Mucosa of stomach (tissue), 1 donor: ENCODE measurements at regions not wholly inside any gene's neighbourhood (a gene's known extent, or its start where the extent isn't known, plus 50 kb on each side); places are given as distances from the start of the nearest gene placed in this dataset.
"Not testable (repeated sequence)": the region's sequence is repeated elsewhere in the genome, so short reads cannot be mapped to it uniquely, and the experiment has no call there.

Experiments
- H3K27me3 ChIP-seq: one replicate; pipeline ENCODE4 v1.7.0; 2013; ENCODE audit warnings: mild to moderate bottlenecking, low read length; ENCODE audit not compliant: control insufficient read depth, insufficient read depth
- H3K36me3 ChIP-seq: one replicate; pipeline ENCODE4 v1.7.0; 2013; ENCODE audit warnings: low read length; ENCODE audit not compliant: control insufficient read depth, insufficient read depth
- H3K4me1 ChIP-seq: one replicate; pipeline ENCODE4 v1.7.0; 2013; ENCODE audit warnings: mild to moderate bottlenecking, low read length; ENCODE audit not compliant: control insufficient read depth, insufficient read depth
- H3K4me3 ChIP-seq: one replicate; pipeline ENCODE4 v1.7.0; 2013; ENCODE audit warnings: low read length
- H3K9ac ChIP-seq: one replicate; pipeline ENCODE4 v1.7.0; 2013; ENCODE audit warnings: mild to moderate bottlenecking, low read length, moderate library complexity
- H3K9me3 ChIP-seq: one replicate; pipeline ENCODE4 v1.7.0; 2013; ENCODE audit warnings: mild to moderate bottlenecking, low read length, moderate library complexity; ENCODE audit not compliant: control insufficient read depth
- donor health status: Pancreatic carcinoma.

DNA sequence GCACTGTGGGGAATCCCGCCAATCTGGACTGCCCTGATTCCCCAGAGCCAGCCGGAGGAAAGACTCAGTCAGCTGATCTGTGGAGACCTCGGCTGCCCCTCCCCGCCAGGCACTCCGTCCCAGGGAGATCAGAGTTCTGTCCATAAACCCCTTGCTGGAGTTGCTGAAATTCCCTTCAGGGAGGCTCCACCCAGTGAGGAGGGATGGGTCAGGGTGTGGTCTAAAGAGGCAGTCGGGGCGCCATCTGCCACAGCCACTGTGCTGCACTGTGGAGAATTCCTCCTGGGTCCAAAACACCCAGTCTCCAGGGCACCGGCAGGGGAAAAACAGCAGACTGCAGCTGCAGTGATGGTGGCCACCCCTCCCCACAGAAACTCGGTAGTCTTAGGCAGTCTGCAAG is 1922.3 kb upstream of the FLRT2 start:
- Histone ChIP-seq H3K9ac (no peak overlapping the region), H3K4me1 (no peaks in the 10 kb centered on the region)

DNA sequence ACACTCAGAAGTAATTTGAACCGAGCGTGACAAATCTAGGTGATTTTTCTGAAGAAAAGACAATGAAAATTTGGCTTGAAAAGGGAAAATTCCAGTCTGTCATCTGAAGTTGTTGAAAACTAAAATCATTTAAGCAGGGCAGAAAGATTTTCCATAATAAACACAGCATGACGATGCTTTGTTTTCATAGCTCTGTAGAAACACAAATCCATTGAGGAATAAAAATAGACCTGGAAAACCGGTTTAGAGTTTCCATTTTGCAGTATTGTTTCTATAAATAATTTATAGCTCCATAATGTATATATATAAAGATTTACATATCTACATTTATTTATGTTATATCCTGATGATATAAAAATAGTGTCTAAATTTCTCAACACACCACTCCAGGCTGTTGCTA is 1918.5 kb upstream of the FLRT2 start:
- no peak overlapping the region for H3K9ac ChIP-seq
- H3K9me3 ChIP-seq = no peaks in the 10 kb centered on the region
- no peaks in the 10 kb centered on the region for H3K4me1 ChIP-seq
- no peak overlapping the region for H3K4me3 ChIP-seq
- no peaks in the 10 kb centered on the region for H3K36me3 ChIP-seq
- no peaks in the 10 kb centered on the region for H3K27me3 ChIP-seq

More for the DNA sequence above, 1922.3 kb upstream of the FLRT2 start:
- H3K9me3 ChIP-seq = no peaks in the 10 kb centered on the region
- no peaks in the 10 kb centered on the region for H3K36me3 ChIP-seq
- no peaks in the 10 kb centered on the region for H3K27me3 ChIP-seq
- H3K4me3 ChIP-seq = no peak overlapping the region

DNA sequence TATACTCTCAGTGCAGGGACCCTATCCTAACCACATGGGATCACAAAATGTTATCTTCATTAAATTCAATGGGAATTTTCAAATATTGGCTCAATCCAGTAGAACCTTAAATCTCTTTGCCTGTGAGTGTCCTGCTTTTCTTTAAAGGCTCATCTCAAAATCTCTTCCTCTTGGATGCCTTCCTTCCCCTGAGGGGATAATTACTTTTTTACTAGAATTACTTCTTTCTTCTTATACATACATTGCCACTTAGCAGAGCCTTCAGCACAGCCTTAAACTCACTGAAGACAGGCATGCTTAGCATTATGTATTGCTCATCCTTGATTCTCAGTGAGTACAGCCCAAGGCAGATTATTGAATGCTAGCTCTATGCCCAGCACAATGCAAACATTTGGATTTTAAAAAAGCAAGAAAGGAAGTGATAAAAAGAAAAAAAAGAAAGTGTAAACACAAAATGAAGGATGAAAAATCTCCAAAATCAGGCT is 1918.0 kb upstream of the FLRT2 start:
- no peaks in the 10 kb centered on the region for H3K27me3 ChIP-seq
- H3K4me3 ChIP-seq = no peak overlapping the region
- no peak overlapping the region for H3K9ac ChIP-seq
- no peaks in the 10 kb centered on the region for H3K36me3 ChIP-seq
- no peaks in the 10 kb centered on the region for H3K9me3 ChIP-seq
- H3K4me1 ChIP-seq = no peaks in the 10 kb centered on the region

DNA sequence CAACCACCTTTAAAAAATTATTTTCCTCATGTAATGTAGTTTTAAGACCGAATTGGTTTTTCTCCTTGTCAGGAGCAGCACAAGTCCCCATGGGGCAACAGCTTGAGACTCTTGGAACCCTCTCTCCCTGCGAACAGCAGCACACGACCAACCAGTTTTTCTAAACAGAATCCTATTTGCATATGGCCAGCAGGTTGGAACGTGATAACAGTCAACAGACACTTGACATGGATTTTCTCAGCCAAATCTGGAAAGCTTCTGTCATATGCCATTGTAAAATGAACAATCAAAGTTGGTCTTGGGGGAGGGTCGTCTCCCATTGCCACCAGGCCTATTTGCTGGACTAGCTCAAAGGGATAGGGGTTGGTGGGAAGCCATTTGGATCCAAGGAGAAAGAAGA is 1915.0 kb upstream of the FLRT2 start:
- no peaks in the 10 kb centered on the region for H3K27me3 ChIP-seq
- no peaks in the 10 kb centered on the region for H3K4me1 ChIP-seq
- H3K9me3 ChIP-seq = no peaks in the 10 kb centered on the region
- no peaks in the 10 kb centered on the region for H3K36me3 ChIP-seq
- no peak overlapping the region for H3K9ac ChIP-seq
- H3K4me3 ChIP-seq = no peak overlapping the region

DNA sequence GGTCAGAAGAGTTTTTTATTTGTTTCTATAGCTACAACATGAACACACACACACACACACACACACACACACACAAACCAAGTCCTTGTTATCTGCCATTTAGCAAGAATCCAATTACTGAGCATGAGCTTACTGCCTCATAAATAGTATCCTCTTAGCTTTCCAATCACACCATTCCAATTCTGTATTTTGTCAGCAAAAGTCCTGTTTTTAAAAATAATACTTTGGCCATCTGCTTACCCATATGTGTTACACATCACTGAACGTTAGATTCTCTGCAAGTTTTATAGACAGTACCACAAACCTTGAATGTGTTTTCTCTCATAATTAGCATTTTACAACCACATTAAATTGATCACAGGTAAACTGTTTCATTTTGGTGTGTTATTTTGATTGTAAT is 1905.4 kb upstream of the FLRT2 start:
- Histone ChIP-seq H3K36me3 (no peaks in the 10 kb centered on the region), H3K4me1 (no peaks in the 10 kb centered on the region), H3K9me3 (no peaks in the 10 kb centered on the region), H3K27me3 (no peaks in the 10 kb centered on the region), H3K4me3 (no peak overlapping the region), H3K9ac (no peak overlapping the region)

DNA sequence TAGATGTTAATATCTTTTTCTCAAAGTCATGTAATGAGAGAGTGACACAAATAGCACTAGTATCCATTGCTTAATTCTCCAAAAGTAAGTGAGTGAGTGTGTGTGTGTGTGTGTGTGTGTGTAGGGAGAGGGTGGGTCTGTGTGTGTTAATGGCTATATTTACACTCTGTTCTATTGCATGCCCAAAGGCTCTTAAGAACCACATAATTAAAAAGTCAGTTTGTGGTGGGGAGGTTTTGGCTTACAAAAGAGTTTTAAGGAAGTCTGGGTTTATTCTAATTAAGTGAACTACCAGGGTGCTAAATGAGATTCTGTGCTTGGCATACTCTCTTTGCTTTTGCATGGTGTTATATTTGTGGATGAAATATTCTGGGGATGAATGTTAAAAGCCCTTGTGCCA is 1897.6 kb upstream of the FLRT2 start:
- no peak overlapping the region for H3K4me3 ChIP-seq
- no peak overlapping the region for H3K9ac ChIP-seq
- no peaks in the 10 kb centered on the region for H3K27me3 ChIP-seq
- H3K9me3 ChIP-seq = no peaks in the 10 kb centered on the region
- no peaks in the 10 kb centered on the region for H3K36me3 ChIP-seq
- H3K4me1 ChIP-seq = no peaks in the 10 kb centered on the region

DNA sequence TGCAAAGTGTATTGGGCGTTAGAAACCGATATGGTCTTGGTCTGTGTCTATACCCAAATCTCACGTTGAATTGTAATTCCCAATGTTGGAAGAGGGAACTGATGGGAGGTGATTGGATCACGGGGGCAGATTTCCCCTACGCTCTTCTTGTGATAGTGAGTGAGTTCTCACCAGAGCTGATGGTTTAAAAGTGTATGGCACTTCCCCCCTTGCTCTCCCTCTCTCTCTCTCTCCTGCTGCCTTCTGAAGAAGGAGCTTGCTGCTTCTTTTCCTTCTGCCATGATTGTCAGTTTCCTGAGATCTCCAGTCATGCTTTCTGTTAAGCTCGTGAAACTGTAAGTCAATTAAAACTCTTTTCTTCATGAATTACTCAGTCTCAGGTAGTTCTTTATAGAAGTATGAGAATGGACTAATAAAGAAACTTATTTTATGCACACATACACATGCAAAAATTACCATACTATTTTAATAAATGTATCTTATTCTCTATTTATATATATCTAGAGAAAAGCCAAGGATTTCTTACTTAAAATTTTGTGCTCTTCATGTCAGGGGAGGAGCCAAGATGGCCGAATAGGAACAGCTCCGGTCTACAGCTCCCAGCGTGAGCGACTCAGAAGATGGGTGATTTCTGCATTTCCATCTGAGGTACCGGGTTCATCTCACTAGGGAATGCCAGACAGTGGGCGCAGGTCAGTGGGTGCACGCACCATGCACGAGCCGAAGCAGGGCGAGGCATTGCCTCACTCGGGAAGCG is 1891.0 kb upstream of the FLRT2 start:
- H3K9me3 ChIP-seq = no peaks in the 10 kb centered on the region
- H3K9ac ChIP-seq = no peak overlapping the region
- H3K27me3 ChIP-seq = no peaks in the 10 kb centered on the region
- no peaks in the 10 kb centered on the region for H3K36me3 ChIP-seq
- no peak overlapping the region for H3K4me3 ChIP-seq
- H3K4me1 ChIP-seq = no peaks in the 10 kb centered on the region

DNA sequence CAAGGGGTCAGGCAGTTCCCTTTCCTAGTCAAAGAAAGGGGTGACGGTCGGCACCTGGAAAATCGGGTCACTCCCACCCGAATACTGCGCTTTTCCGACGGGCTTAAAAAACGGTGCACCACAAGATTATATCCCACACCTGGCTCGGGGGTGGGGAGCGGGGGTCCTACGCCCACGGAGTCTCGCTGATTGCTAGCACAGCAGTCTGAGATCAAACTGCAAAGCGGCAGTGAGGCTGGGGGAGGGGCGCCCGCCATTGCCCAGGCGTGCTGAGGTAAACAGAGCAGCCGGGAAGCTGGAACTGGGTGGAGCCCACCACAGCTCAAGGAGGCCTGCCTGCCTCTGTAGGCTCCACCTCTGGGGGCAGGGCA is 1890.5 kb upstream of the FLRT2 start:
- not testable (repeated sequence) for H3K4me3 ChIP-seq, H3K9ac ChIP-seq, H3K27me3 ChIP-seq, H3K4me1 ChIP-seq, H3K36me3 ChIP-seq, H3K9me3 ChIP-seq

DNA sequence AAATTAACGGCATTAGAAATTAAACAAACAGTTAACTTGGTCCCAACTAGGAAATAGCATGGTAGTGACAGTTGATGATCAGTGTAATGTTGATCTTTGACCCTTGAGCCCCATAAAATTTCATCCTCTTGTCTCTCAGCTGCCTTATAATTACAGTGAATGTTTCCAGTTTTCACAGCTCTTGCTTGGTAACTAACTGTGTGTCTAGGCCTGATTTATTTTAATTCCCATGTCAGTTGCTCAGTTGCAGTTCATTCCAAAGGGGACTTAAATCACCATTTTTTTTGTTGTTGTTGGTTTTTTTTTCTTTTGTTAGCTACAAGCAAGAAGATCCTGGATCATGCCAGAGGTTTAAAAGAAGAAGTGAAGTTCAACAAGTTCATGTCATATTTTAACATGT is 1883.7 kb upstream of the FLRT2 start:
- no peaks in the 10 kb centered on the region for H3K4me1 ChIP-seq
- H3K36me3 ChIP-seq = no peaks in the 10 kb centered on the region
- H3K9me3 ChIP-seq = no peaks in the 10 kb centered on the region
- no peaks in the 10 kb centered on the region for H3K27me3 ChIP-seq
- H3K4me3 ChIP-seq = no peak overlapping the region
- no peak overlapping the region for H3K9ac ChIP-seq

DNA sequence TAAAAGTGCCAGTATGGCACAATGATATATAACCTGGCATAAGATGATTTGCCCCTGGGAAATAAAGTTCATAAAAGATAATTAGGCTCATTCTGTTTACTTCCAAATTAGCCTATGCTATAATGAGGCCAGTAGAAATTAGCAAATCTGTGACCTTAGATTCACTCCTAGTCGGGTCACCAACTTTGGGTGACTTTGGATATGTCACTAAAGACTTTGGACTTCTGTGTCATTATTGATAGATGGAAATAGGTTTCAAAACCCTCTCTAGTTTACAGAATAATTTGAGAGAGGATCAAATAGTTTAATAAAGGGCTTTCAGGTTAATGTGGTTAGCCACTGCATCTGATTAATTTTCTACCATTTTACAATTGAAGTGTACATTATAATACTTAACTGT is 1869.3 kb upstream of the FLRT2 start:
- Histone ChIP-seq H3K9ac (no peak overlapping the region), H3K9me3 (no peaks in the 10 kb centered on the region), H3K4me1 (no peaks in the 10 kb centered on the region), H3K36me3 (no peaks in the 10 kb centered on the region), H3K27me3 (no peaks in the 10 kb centered on the region), H3K4me3 (no peak overlapping the region)

DNA sequence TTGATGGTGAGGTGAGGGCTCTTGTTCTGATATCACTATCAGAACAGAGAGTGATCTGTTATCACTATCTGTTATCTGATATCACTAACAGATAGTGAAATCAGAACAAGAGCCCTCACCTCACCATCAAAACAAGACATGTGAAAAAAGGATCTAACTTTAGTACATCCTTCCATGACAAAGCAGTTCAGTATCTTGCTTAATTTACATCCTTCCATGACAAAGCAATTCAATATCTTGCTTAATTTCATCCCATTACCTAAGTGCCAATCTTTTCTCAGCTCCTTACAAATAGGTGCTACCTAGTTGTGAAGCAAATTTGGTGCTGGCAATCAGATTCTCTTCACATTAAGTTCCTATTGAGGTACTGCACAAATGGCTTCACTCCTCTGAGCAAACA is 1865.6 kb upstream of the FLRT2 start:
- H3K9me3 ChIP-seq = no peaks in the 10 kb centered on the region
- H3K36me3 ChIP-seq = no peaks in the 10 kb centered on the region
- H3K4me1 ChIP-seq = no peaks in the 10 kb centered on the region
- H3K27me3 ChIP-seq = no peaks in the 10 kb centered on the region
- no peak overlapping the region for H3K4me3 ChIP-seq
- no peak overlapping the region for H3K9ac ChIP-seq

DNA sequence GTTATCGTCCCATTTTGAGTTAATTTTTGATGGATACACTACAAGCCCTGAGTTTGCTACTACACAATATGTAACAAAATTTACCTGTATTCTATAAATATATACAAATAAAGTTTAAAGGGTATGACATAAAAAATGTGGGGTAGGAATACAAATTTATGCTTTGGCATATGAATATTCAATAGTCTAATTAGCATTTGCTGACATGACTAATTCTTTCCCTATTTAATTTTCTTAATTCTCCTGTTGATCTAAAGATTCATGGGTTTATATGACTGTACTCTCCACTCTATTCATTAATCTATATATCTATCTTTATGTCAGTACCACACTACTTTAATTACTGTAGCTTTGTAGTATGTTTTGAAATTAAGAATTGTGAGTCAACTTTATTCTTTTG is 1840.7 kb upstream of the FLRT2 start:
- H3K9me3 ChIP-seq = no peaks in the 10 kb centered on the region
- H3K36me3 ChIP-seq = no peaks in the 10 kb centered on the region
- H3K4me3 ChIP-seq = no peak overlapping the region
- H3K27me3 ChIP-seq = no peaks in the 10 kb centered on the region
- H3K4me1 ChIP-seq = no peaks in the 10 kb centered on the region
- H3K9ac ChIP-seq = no peak overlapping the region

DNA sequence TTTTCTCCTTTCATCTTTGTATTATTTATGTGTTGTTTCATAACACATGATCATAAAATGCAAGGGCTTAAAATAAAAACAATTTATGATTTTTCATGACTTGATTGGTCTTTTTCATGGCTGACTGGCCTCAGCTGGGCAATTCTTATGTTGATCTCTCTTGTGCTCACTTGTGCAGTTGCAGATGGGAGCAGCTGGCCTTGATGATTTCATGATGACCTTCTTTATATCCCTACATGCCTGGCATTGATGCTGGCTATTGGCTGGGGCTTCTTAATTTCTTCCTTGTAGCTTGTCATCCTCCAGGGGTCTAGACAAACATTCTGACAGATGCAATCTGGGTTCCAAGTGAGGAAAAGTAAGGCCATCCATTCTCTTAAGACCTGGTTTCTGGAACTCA is 1832.8 kb upstream of the FLRT2 start:
- H3K36me3 ChIP-seq = no peaks in the 10 kb centered on the region
- no peaks in the 10 kb centered on the region for H3K4me1 ChIP-seq
- H3K4me3 ChIP-seq = no peak overlapping the region
- no peaks in the 10 kb centered on the region for H3K9me3 ChIP-seq
- H3K27me3 ChIP-seq = no peaks in the 10 kb centered on the region
- no peak overlapping the region for H3K9ac ChIP-seq
